Ishikawa (cell line): ENCODE measurements at regions not wholly inside any gene's neighbourhood (a gene's known extent, or its start where the extent isn't known, plus 50 kb on each side); places are given as distances from the start of the nearest gene placed in this dataset.

Experiments used
- EGR1 ChIP-seq: IDR thresholded peaks from 2 replicates; pipeline ENCODE4 v1.6.1; 2012
- EP300 ChIP-seq: IDR thresholded peaks from 2 replicates; pipeline ENCODE4 v1.6.1; 2012; ENCODE audit warnings: borderline replicate concordance
- RAD21 ChIP-seq: IDR thresholded peaks from 2 replicates; pipeline ENCODE4 v1.6.1; 2012; ENCODE audit warnings: low read depth
- TF ChIP-seq, protein P1 (sequence below): IDR thresholded peaks from 2 replicates; pipeline ENCODE4 v1.6.1; 2012
- TF ChIP-seq, protein P2 (sequence below): IDR thresholded peaks from 2 replicates; pipeline ENCODE4 v1.6.1; 2012; ENCODE audit warnings: low read depth, mild to moderate bottlenecking

GRCh38 chr2:188664416-188664815 is 309.8 kb upstream of the COL3A1 start:
- no peak for TF ChIP-seq EGR1
- no peak for TF ChIP-seq EP300
- TF ChIP-seq, protein P1, sequence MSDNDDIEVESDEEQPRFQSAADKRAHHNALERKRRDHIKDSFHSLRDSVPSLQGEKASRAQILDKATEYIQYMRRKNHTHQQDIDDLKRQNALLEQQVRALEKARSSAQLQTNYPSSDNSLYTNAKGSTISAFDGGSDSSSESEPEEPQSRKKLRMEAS, result no peak
- TF ChIP-seq, protein P2, sequence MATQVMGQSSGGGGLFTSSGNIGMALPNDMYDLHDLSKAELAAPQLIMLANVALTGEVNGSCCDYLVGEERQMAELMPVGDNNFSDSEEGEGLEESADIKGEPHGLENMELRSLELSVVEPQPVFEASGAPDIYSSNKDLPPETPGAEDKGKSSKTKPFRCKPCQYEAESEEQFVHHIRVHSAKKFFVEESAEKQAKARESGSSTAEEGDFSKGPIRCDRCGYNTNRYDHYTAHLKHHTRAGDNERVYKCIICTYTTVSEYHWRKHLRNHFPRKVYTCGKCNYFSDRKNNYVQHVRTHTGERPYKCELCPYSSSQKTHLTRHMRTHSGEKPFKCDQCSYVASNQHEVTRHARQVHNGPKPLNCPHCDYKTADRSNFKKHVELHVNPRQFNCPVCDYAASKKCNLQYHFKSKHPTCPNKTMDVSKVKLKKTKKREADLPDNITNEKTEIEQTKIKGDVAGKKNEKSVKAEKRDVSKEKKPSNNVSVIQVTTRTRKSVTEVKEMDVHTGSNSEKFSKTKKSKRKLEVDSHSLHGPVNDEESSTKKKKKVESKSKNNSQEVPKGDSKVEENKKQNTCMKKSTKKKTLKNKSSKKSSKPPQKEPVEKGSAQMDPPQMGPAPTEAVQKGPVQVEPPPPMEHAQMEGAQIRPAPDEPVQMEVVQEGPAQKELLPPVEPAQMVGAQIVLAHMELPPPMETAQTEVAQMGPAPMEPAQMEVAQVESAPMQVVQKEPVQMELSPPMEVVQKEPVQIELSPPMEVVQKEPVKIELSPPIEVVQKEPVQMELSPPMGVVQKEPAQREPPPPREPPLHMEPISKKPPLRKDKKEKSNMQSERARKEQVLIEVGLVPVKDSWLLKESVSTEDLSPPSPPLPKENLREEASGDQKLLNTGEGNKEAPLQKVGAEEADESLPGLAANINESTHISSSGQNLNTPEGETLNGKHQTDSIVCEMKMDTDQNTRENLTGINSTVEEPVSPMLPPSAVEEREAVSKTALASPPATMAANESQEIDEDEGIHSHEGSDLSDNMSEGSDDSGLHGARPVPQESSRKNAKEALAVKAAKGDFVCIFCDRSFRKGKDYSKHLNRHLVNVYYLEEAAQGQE, result no peak
- TF ChIP-seq RAD21, result no peak
